ENCODE measurements at regions not wholly inside any gene's neighbourhood (a gene's known extent, or its start where the extent isn't known, plus 50 kb on each side); places are given as distances from the start of the nearest gene placed in this dataset.

DNA sequence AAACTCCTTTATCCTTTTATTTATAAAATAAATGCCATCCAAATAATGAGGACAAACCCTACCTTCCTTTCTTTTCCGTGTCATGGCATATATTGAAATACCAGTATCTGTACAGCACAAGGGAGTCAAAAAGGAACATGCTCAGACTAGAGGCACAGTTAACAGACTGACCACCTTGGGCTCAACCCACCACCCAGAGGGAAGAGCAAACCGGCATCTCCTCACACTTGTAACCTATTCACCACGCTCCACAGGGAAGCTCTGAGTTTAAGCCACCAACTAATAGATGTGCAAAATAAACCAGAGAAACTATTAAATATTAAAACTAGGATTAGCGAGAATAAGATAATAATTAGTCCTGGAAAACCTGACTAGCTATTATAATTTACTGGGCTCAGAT is 112.7 kb downstream of the SIPA1L2 start:
- no peaks in the 10 kb centered on the region for H3K36me3 ChIP-seq (ENCODE audit: control insufficient read depth in 2 of 2, extremely low read depth in 1 of 2, insufficient read depth in 2 of 2, low read length in 2 of 2)
- DNase-seq (ENCODE audit: low read depth, low spot score), result no peak
- peaks cover 6% of the 10 kb centered on the region for H3K4me1 ChIP-seq (ENCODE audit: control insufficient read depth, extremely low read depth, insufficient read depth, low read length)
- TF ChIP-seq EZH2 (IDR thresholded peaks at IDR 0.05; ENCODE audit: low read length), result no peak
- TF ChIP-seq, protein P1, sequence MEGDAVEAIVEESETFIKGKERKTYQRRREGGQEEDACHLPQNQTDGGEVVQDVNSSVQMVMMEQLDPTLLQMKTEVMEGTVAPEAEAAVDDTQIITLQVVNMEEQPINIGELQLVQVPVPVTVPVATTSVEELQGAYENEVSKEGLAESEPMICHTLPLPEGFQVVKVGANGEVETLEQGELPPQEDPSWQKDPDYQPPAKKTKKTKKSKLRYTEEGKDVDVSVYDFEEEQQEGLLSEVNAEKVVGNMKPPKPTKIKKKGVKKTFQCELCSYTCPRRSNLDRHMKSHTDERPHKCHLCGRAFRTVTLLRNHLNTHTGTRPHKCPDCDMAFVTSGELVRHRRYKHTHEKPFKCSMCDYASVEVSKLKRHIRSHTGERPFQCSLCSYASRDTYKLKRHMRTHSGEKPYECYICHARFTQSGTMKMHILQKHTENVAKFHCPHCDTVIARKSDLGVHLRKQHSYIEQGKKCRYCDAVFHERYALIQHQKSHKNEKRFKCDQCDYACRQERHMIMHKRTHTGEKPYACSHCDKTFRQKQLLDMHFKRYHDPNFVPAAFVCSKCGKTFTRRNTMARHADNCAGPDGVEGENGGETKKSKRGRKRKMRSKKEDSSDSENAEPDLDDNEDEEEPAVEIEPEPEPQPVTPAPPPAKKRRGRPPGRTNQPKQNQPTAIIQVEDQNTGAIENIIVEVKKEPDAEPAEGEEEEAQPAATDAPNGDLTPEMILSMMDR (optimal IDR thresholded peaks at IDR 0.05 in 1 of 3, IDR thresholded peaks at IDR 0.05 in 1 of 3, conservative IDR thresholded peaks at IDR 0.05 in 1 of 3; ENCODE audit: extremely low read depth in 1 of 3, insufficient read depth in 2 of 3, low read length in 3 of 3), result no peak
- dilution Hi-C loops (cut with MboI; ENCODE audit: extremely low pct_ligation_motif_present, low sequenced_read_pairs), result no loop called here
- no peak overlapping the region for H3K4me2 ChIP-seq (ENCODE audit: control insufficient read depth, extremely low read depth, insufficient read depth, low read depth, low read length)
- no peak overlapping the region for H3K27ac ChIP-seq (ENCODE audit: control insufficient read depth, insufficient read depth, low read length)
- H3K9me3 ChIP-seq (ENCODE audit: control insufficient read depth, low read depth, low read length), result no peaks in the 10 kb centered on the region
- no peak overlapping the region for H2AFZ ChIP-seq (ENCODE audit: control insufficient read depth, low read length)
- H3K9ac ChIP-seq (ENCODE audit: control insufficient read depth, extremely low read depth, insufficient read depth, low read length), result no peak overlapping the region
- no peaks in the 10 kb centered on the region for H3K9me1 ChIP-seq (ENCODE audit: control insufficient read depth, extremely low read depth, insufficient read depth, low read length)
- H3K4me3 ChIP-seq (ENCODE audit: control insufficient read depth in 2 of 3, extremely low read depth in 1 of 3, insufficient read depth in 2 of 3, low read depth in 1 of 3, low read length in 3 of 3), result no peak overlapping the region
- H3K79me2 ChIP-seq (ENCODE audit: control insufficient read depth, insufficient read depth, low read length), result no peaks in the 10 kb centered on the region
- no peak for FAIRE-seq
- no peaks in the 10 kb centered on the region for H4K20me1 ChIP-seq (ENCODE audit: control insufficient read depth, extremely low read depth, insufficient read depth, low read length)
- no peaks in the 10 kb centered on the region for H3K27me3 ChIP-seq (ENCODE audit: control insufficient read depth, extremely low read depth, insufficient read depth, low read length)

DNA sequence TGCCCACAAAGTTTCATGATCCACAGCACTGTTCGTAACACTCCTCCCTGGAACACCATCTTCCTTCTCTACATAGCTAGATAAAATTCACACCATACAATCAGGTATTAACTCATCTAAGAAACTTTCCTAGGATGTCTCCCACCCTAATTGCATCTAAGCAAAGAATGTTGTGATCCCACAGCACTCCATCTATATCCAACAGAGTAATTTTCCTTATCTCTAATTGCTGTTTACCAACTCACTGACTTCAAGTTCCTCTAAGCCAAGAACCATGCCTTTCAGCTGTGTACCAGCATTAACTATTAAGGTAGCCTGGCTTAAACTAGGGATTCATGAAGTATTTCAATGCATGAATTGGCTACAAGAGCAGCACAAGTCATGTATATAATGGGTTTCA is 114.2 kb downstream of the SIPA1L2 start:
- no peak for FAIRE-seq

More for the DNA sequence above, 114.2 kb downstream of the SIPA1L2 start:
- Histone ChIP-seq H3K27ac (ENCODE audit: control insufficient read depth, insufficient read depth, low read length) (no peak overlapping the region), H2AFZ (ENCODE audit: control insufficient read depth, low read length) (no peak overlapping the region), H3K79me2 (ENCODE audit: control insufficient read depth, insufficient read depth, low read length) (no peaks in the 10 kb centered on the region), H3K9ac (ENCODE audit: control insufficient read depth, extremely low read depth, insufficient read depth, low read length) (no peak overlapping the region), H3K27me3 (ENCODE audit: control insufficient read depth, extremely low read depth, insufficient read depth, low read length) (no peaks in the 10 kb centered on the region), H3K4me3 (ENCODE audit: control insufficient read depth in 2 of 3, extremely low read depth in 1 of 3, insufficient read depth in 2 of 3, low read depth in 1 of 3, low read length in 3 of 3) (no peak overlapping the region), H4K20me1 (ENCODE audit: control insufficient read depth, extremely low read depth, insufficient read depth, low read length) (no peaks in the 10 kb centered on the region), H3K4me2 (ENCODE audit: control insufficient read depth, extremely low read depth, insufficient read depth, low read depth, low read length) (no peak overlapping the region), H3K9me3 (ENCODE audit: control insufficient read depth, low read depth, low read length) (no peaks in the 10 kb centered on the region), H3K9me1 (ENCODE audit: control insufficient read depth, extremely low read depth, insufficient read depth, low read length) (no peaks in the 10 kb centered on the region), H3K4me1 (ENCODE audit: control insufficient read depth, extremely low read depth, insufficient read depth, low read length) (peaks cover 6% of the 10 kb centered on the region), H3K36me3 (ENCODE audit: control insufficient read depth in 2 of 2, extremely low read depth in 1 of 2, insufficient read depth in 2 of 2, low read length in 2 of 2) (no peaks in the 10 kb centered on the region)
- dilution Hi-C loops (cut with MboI; ENCODE audit: extremely low pct_ligation_motif_present, low sequenced_read_pairs), result no loop called here
- TF ChIP-seq, protein P1 (optimal IDR thresholded peaks at IDR 0.05 in 1 of 3, IDR thresholded peaks at IDR 0.05 in 1 of 3, conservative IDR thresholded peaks at IDR 0.05 in 1 of 3; ENCODE audit: extremely low read depth in 1 of 3, insufficient read depth in 2 of 3, low read length in 3 of 3), result no peak
- TF ChIP-seq EZH2 (IDR thresholded peaks at IDR 0.05; ENCODE audit: low read length), result no peak
- DNase-seq (ENCODE audit: low read depth, low spot score), result no peak

Measured in keratinocyte (primary cell).